ENCODE measurements at regions not wholly inside any gene's neighbourhood (a gene's known extent, or its start where the extent isn't known, plus 50 kb on each side); places are given as distances from the start of the nearest gene placed in this dataset.

DNA sequence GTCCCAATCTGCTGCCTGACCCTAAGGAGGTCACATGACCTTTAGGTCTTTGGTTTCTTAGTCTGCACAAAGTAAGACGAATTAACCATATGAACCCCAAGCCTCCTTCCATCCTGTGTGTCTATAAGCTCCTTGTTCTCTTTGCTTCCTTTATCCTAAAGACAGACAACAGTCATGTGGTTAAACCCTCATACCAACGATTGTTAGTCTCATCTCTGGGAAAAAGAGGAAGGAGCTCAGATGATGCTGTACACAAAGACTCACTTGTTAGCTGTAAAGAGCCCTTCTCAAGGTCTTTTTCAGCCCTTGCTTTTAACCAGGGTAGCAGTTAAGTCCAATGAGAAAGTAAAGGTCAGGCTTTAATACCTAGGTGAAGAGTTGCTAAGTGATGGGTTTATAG lies 443.7 kb downstream of the TNS1 start:
- H3K27me3 ChIP-seq (ENCODE audit: control insufficient read depth in 3 of 3, insufficient read depth in 3 of 3, low read depth in 1 of 3, low read length in 3 of 3), result peaks cover 0 to 21% (median 0%) of the 10 kb centered on the region in 3 experiments
- DNase-seq (ENCODE audit: low spot score), result no peak
- H4K8ac ChIP-seq (ENCODE audit: low read depth, low read length), result no peak overlapping the region
- H3K4ac ChIP-seq (ENCODE audit: low read length), result no peak overlapping the region
- H3K36me3 ChIP-seq (replicated peaks in 1 of 2; ENCODE audit: control insufficient read depth in 2 of 2, insufficient read depth in 2 of 2, low read length in 2 of 2), result no peaks in the 10 kb centered on the region
- H3K27ac ChIP-seq (replicated peaks; ENCODE audit: low read length), result no peak overlapping the region
- no peak overlapping the region for H3K9ac ChIP-seq (ENCODE audit: low read depth, low read length, poor library complexity)
- H3K14ac ChIP-seq (ENCODE audit: low read length), result no peak overlapping the region
- no peaks in the 10 kb centered on the region for H3K79me1 ChIP-seq (ENCODE audit: low read depth, low read length)
- no peak overlapping the region for H3K23ac ChIP-seq (ENCODE audit: low read depth, low read length, poor library complexity)
- no peak overlapping the region for H2BK120ac ChIP-seq (ENCODE audit: low read depth, low read length)
- no peak overlapping the region for H2BK5ac ChIP-seq (ENCODE audit: low read length)
- H2BK12ac ChIP-seq (ENCODE audit: low read length), result no peak overlapping the region
- H2AK5ac ChIP-seq (ENCODE audit: low read depth, low read length), result no peak overlapping the region
- H3K4me3 ChIP-seq (ENCODE audit: low read length in 2 of 2), result no peak overlapping the region
- H3K4me2 ChIP-seq (ENCODE audit: insufficient read depth, low read length, poor library complexity, severe bottlenecking), result no peak overlapping the region
- H3K4me1 ChIP-seq (ENCODE audit: control insufficient read depth in 2 of 2, insufficient read depth in 1 of 2, low read depth in 1 of 2, low read length in 2 of 2), result peaks cover 0 to 3% of the 10 kb centered on the region in 2 donors
- H3K18ac ChIP-seq (ENCODE audit: low read length), result no peak overlapping the region
- no peak overlapping the region for H4K91ac ChIP-seq (ENCODE audit: low read depth, low read length, poor library complexity)
- H2BK15ac ChIP-seq (ENCODE audit: low read length), result no peak overlapping the region
- no peak overlapping the region for H2AFZ ChIP-seq (ENCODE audit: low read length)
- WGBS, 2 donors (ENCODE audit: extremely low coverage in 2 of 2, insufficient read length in 2 of 2, insufficient replicate concordance in 1 of 2), result no CpG with 5 or more reads among the region's 2 CpGs
- peaks cover 0 to 3% of the 10 kb centered on the region in 2 donors for H3K9me3 ChIP-seq (replicated peaks in 1 of 2; ENCODE audit: control insufficient read depth in 2 of 2, insufficient read depth in 1 of 2, low read depth in 1 of 2, low read length in 2 of 2)

DNA sequence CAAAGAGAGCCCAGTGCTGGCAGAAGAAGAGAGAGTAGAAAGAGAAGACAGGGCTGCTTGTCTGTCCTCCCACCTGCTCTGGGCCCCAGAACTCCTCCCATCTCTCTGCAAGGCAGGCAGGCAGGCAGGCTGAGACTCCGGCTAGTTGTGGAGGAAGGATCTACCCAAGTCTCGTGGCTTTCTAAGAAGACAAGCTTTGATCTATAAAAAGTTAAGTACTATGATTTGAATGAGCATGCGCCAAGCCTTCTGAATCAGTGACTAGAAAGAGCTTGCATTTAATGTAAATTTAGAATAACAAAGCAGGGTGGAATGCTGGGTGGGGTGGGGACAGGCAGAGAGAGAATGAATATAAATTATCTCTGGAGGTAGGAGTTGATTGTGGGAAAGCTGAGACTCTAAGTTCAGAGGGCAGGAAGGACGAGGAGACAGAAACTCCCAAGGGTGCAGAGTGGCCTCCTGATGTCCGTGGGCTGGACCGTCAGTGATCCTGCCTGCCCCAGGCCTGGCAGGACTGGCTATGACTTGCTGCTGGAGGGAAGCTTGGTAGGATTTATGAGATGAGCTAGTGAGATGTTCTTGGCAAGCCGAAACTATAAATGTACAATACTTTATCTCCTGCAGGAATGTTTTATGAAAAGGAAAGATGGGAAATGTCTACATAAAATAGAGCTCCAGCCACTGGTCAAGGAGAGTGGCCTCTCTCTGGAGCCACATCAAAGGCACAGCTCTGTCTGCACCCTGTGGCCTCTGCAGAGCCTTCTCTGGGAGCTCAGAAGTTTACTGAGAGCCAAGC lies 447.5 kb downstream of the TNS1 start:
- no CpG with 5 or more reads among the region's 7 CpGs for WGBS, 2 donors (ENCODE audit: extremely low coverage in 2 of 2, insufficient read length in 2 of 2, insufficient replicate concordance in 1 of 2)
- DNase-seq (ENCODE audit: low spot score), result no peak
- no peaks in the 10 kb centered on the region for H3K36me3 ChIP-seq (replicated peaks in 1 of 2; ENCODE audit: control insufficient read depth in 2 of 2, insufficient read depth in 2 of 2, low read length in 2 of 2)
- no peak overlapping the region for H2BK15ac ChIP-seq (ENCODE audit: low read length)
- no peak overlapping the region for H3K23ac ChIP-seq (ENCODE audit: low read depth, low read length, poor library complexity)
- no peak overlapping the region for H3K27ac ChIP-seq (replicated peaks; ENCODE audit: low read length)
- H3K4ac ChIP-seq (ENCODE audit: low read length), result no peak overlapping the region
- H3K14ac ChIP-seq (ENCODE audit: low read length), result no peak overlapping the region
- peak overlapping the region; percentile 66 for H3K18ac ChIP-seq (ENCODE audit: low read length)
- H3K27me3 ChIP-seq (ENCODE audit: control insufficient read depth in 3 of 3, insufficient read depth in 3 of 3, low read depth in 1 of 3, low read length in 3 of 3), result peaks cover 0 to 21% (median 0%) of the 10 kb centered on the region in 3 experiments
- no peak overlapping the region for H3K9ac ChIP-seq (ENCODE audit: low read depth, low read length, poor library complexity)
- H2AFZ ChIP-seq (ENCODE audit: low read length), result no peak overlapping the region
- H4K91ac ChIP-seq (ENCODE audit: low read depth, low read length, poor library complexity), result no peak overlapping the region
- H2BK120ac ChIP-seq (ENCODE audit: low read depth, low read length), result no peak overlapping the region
- no peak overlapping the region for H4K8ac ChIP-seq (ENCODE audit: low read depth, low read length)
- no peak overlapping the region for H2AK5ac ChIP-seq (ENCODE audit: low read depth, low read length)
- no peak overlapping the region for H2BK5ac ChIP-seq (ENCODE audit: low read length)
- H3K9me3 ChIP-seq (replicated peaks in 1 of 2; ENCODE audit: control insufficient read depth in 2 of 2, insufficient read depth in 1 of 2, low read depth in 1 of 2, low read length in 2 of 2), result no peaks in the 10 kb centered on the region
- no peak overlapping the region for H2BK12ac ChIP-seq (ENCODE audit: low read length)
- no peak overlapping the region for H3K4me2 ChIP-seq (ENCODE audit: insufficient read depth, low read length, poor library complexity, severe bottlenecking)
- H3K4me3 ChIP-seq (ENCODE audit: low read length in 2 of 2), result no peak overlapping the region
- H3K79me1 ChIP-seq (ENCODE audit: low read depth, low read length), result no peaks in the 10 kb centered on the region
- peaks cover 0 to 3% of the 10 kb centered on the region in 2 donors for H3K4me1 ChIP-seq (ENCODE audit: control insufficient read depth in 2 of 2, insufficient read depth in 1 of 2, low read depth in 1 of 2, low read length in 2 of 2)

DNA sequence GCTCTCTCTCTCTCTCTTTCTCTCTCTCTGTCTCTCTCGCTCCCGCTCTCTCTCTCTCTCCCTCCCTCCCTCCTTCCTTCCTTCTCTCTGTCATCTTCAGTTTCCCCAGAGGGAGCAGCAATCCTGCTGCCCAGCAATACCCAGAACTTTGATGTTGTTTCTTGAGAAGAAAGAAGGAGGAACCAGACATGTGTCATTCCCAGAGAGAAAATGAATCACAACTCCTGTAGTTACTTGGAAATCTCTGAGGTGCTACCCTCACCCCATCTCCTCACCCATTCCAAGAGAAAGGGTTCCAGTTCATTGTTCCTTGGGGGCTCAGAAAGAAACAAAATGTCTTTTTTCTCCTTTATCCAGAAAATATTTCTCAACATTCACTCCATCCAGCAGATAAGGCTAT lies 449.1 kb downstream of the TNS1 start:
- H3K9ac ChIP-seq (ENCODE audit: low read depth, low read length, poor library complexity), result no peak overlapping the region
- no CpG with 5 or more reads among the region's 2 CpGs for WGBS, 2 donors (ENCODE audit: extremely low coverage in 2 of 2, insufficient read length in 2 of 2, insufficient replicate concordance in 1 of 2)

DNA sequence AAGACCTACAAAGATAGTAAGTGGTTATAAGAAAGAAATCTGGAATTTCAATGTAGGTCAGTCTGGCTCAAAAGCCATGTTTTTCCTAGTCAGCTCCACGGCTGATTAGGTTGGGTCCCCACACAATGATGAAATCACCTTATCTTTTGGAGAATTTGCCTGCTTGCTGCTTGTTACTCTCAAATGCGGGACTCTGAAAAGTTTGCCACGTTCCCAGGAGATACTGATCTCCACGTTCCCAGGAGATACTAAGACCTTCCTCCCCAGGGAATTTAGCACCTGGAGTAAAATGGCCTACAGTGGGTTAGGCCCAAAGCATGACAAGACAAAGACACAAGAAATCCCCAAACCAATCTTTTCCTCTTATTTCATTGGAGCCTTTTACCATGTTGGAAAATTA lies 449.6 kb downstream of the TNS1 start:
- Histone ChIP-seq H2BK120ac (ENCODE audit: low read depth, low read length) (no peak overlapping the region), H3K4ac (ENCODE audit: low read length) (no peak overlapping the region), H4K8ac (ENCODE audit: low read depth, low read length) (no peak overlapping the region), H3K27me3 (ENCODE audit: control insufficient read depth in 3 of 3, insufficient read depth in 3 of 3, low read depth in 1 of 3, low read length in 3 of 3) (peaks cover 0 to 18% (median 0%) of the 10 kb centered on the region in 3 experiments), H3K27ac (replicated peaks; ENCODE audit: low read length) (no peak overlapping the region), H2BK15ac (ENCODE audit: low read length) (no peak overlapping the region), H2BK12ac (ENCODE audit: low read length) (no peak overlapping the region), H3K9me3 (replicated peaks in 1 of 2; ENCODE audit: control insufficient read depth in 2 of 2, insufficient read depth in 1 of 2, low read depth in 1 of 2, low read length in 2 of 2) (no peaks in the 10 kb centered on the region), H3K14ac (ENCODE audit: low read length) (no peak overlapping the region), H3K4me2 (ENCODE audit: insufficient read depth, low read length, poor library complexity, severe bottlenecking) (no peak overlapping the region), H3K36me3 (replicated peaks in 1 of 2; ENCODE audit: control insufficient read depth in 2 of 2, insufficient read depth in 2 of 2, low read length in 2 of 2) (no peaks in the 10 kb centered on the region), H2AK5ac (ENCODE audit: low read depth, low read length) (no peak overlapping the region), H3K4me3 (ENCODE audit: low read length in 2 of 2) (no peak overlapping the region), H3K18ac (ENCODE audit: low read length) (no peak overlapping the region), H3K79me1 (ENCODE audit: low read depth, low read length) (no peaks in the 10 kb centered on the region), H3K9ac (ENCODE audit: low read depth, low read length, poor library complexity) (no peak overlapping the region), H2AFZ (ENCODE audit: low read length) (no peak overlapping the region), H2BK5ac (ENCODE audit: low read length) (no peak overlapping the region), H3K4me1 (ENCODE audit: control insufficient read depth in 2 of 2, insufficient read depth in 1 of 2, low read depth in 1 of 2, low read length in 2 of 2) (peaks cover 0 to 2% of the 10 kb centered on the region in 2 donors), H4K91ac (ENCODE audit: low read depth, low read length, poor library complexity) (no peak overlapping the region), H3K23ac (ENCODE audit: low read depth, low read length, poor library complexity) (no peak overlapping the region)
- WGBS, 2 donors (ENCODE audit: extremely low coverage in 2 of 2, insufficient read length in 2 of 2, insufficient replicate concordance in 1 of 2), result no CpG with 5 or more reads among the region's 4 CpGs
- DNase-seq (ENCODE audit: low spot score), result no peak

More for the DNA sequence above, 449.1 kb downstream of the TNS1 start:
- no peak overlapping the region for H3K14ac ChIP-seq (ENCODE audit: low read length)
- H2BK120ac ChIP-seq (ENCODE audit: low read depth, low read length), result no peak overlapping the region
- H3K4ac ChIP-seq (ENCODE audit: low read length), result no peak overlapping the region
- DNase-seq (ENCODE audit: low spot score), result no peak
- no peak overlapping the region for H3K4me2 ChIP-seq (ENCODE audit: insufficient read depth, low read length, poor library complexity, severe bottlenecking)
- peaks cover 0 to 2% of the 10 kb centered on the region in 2 donors for H3K4me1 ChIP-seq (ENCODE audit: control insufficient read depth in 2 of 2, insufficient read depth in 1 of 2, low read depth in 1 of 2, low read length in 2 of 2)
- H3K79me1 ChIP-seq (ENCODE audit: low read depth, low read length), result no peaks in the 10 kb centered on the region
- H4K91ac ChIP-seq (ENCODE audit: low read depth, low read length, poor library complexity), result no peak overlapping the region
- no peak overlapping the region for H2BK15ac ChIP-seq (ENCODE audit: low read length)
- H3K36me3 ChIP-seq (replicated peaks in 1 of 2; ENCODE audit: control insufficient read depth in 2 of 2, insufficient read depth in 2 of 2, low read length in 2 of 2), result no peaks in the 10 kb centered on the region
- H2AFZ ChIP-seq (ENCODE audit: low read length), result no peak overlapping the region
- no peak overlapping the region for H3K4me3 ChIP-seq (ENCODE audit: low read length in 2 of 2)
- H2BK12ac ChIP-seq (ENCODE audit: low read length), result no peak overlapping the region
- H3K23ac ChIP-seq (ENCODE audit: low read depth, low read length, poor library complexity), result no peak overlapping the region
- no peak overlapping the region for H2BK5ac ChIP-seq (ENCODE audit: low read length)
- no peak overlapping the region for H4K8ac ChIP-seq (ENCODE audit: low read depth, low read length)
- no peaks in the 10 kb centered on the region for H3K9me3 ChIP-seq (replicated peaks in 1 of 2; ENCODE audit: control insufficient read depth in 2 of 2, insufficient read depth in 1 of 2, low read depth in 1 of 2, low read length in 2 of 2)
- no peak overlapping the region for H3K18ac ChIP-seq (ENCODE audit: low read length)
- H2AK5ac ChIP-seq (ENCODE audit: low read depth, low read length), result no peak overlapping the region
- H3K27me3 ChIP-seq (ENCODE audit: control insufficient read depth in 3 of 3, insufficient read depth in 3 of 3, low read depth in 1 of 3, low read length in 3 of 3), result peaks cover 0 to 21% (median 0%) of the 10 kb centered on the region in 3 experiments
- H3K27ac ChIP-seq (replicated peaks; ENCODE audit: low read length), result no peak overlapping the region

Data from neuronal stem cell (in vitro differentiated cells).